Pancreas (tissue), 10 donors: ENCODE measurements at regions not wholly inside any gene's neighbourhood (a gene's known extent, or its start where the extent isn't known, plus 50 kb on each side); places are given as distances from the start of the nearest gene placed in this dataset.

Experiments used
- ATAC-seq, 4 donors: fragments of 200-7000 bp; cut with Tn5 transposase; one replicate each; pipeline versions ENCODE4 v1.8.0 to v1.9.1; 2020; ENCODE audit warnings: mild to moderate bottlenecking in 4 of 4, moderate library complexity in 4 of 4
- DNase-seq, 6 donors: peaks; one replicate each; pipeline ENCODE4 v3.0.0-alpha.2; 2020
- FAIRE-seq: peaks from 2 replicates; lab custom pipeline; 2012; peaks lifted over from hg19 to GRCh38; lab: Jason Lieb, UNC
- H3K27ac ChIP-seq, 4 donors: fragments of 200-600 bp; sonication (generic); 1 replicate in 3 of 4; 2 replicates in 1 of 4; pipeline versions ENCODE4 v1.5.0 to v1.8.0; 2020
- H3K27me3 ChIP-seq, 4 donors: fragments of 200-600 bp; one replicate each; pipeline ENCODE4 v1.8.0; 2021
- H3K36me3 ChIP-seq, 3 donors: fragments of 200-600 bp; sonication (generic) in 1 of 3; one replicate each; pipeline versions ENCODE4 v1.5.0 to v1.8.0; 2020 to 2021
- H3K4me1 ChIP-seq, 3 donors: fragments of 200-600 bp; one replicate each; pipeline ENCODE4 v1.8.0; 2021
- H3K4me3 ChIP-seq, 4 donors: fragments of 200-600 bp; sonication (generic) in 2 of 4; one replicate each; pipeline versions ENCODE4 v1.5.0 to v1.8.0; 2020 to 2021
- H3K9me3 ChIP-seq, 4 donors: fragments of 200-600 bp; one replicate each; pipeline ENCODE4 v1.8.0; 2021
- WGBS, 2 donors: extraction: QIAGEN DNeasy Blood & Tissue Kit; methylation state at CpG; one replicate each; pipeline ENCODE4 v1.1.7; 2013; 5-methylcytosine and 5-hydroxymethylcytosine counted together
- intact Hi-C, 3 donors: fragments of 100-400 bp; cut with DNase I; formaldehyde crosslinking; loops; one replicate each; pipeline versions ENCODE4 v1.11.1 to v1.14.2; 2022
- TF ChIP-seq, protein P1 (sequence below), 4 donors: fragments of 200-600 bp; sonication (generic) in 3 of 4; IDR thresholded peaks; one replicate each; pipeline versions ENCODE4 v1.5.0 to v1.8.0; 2021; ENCODE audit warnings: antibody characterized with exemption in 4 of 4
- donor health status: healthy with polysubstance abuse.
- donor health status: DM: no; HTN: no; CAD: no; lungs with moderate emphysema.
- donor health status: DM: no; HTN: no; CAD: no.
- donor health status: control.
- donor health status: control.
- donor health status: Bipolar disorder and iron deficiency.
- donor health status: DM: yes; HTN: yes; CAD: no.
- donor health status: DM: no; HTN: no; CAD: no.
- donor health status: DM: no; HTN: no; CAD: no.
- donor health status: DM: yes; HTN: yes; CAD: no.

GRCh38 chr2:19479666-19480065, 121.2 kb upstream of the OSR1 start:
- WGBS, 2 donors, result 90 to 97% methylated on average over 1 of the region's 1 CpG
- intact Hi-C loops, result no loop called here

GRCh38 chr2:19478409-19478808, 120.0 kb upstream of the OSR1 start:
- Histone ChIP-seq H3K27ac (no peak overlapping the region), H3K36me3 (no peaks in the 10 kb centered on the region), H3K4me1 (no peaks in the 10 kb centered on the region), H3K4me3 (no peak overlapping the region), H3K9me3 (no peaks in the 10 kb centered on the region), H3K27me3 (no peaks in the 10 kb centered on the region)
- no peak for ATAC-seq
- 73 to 78% methylated on average over 1 of the region's 1 CpG for WGBS, 2 donors
- TF ChIP-seq, protein P1, sequence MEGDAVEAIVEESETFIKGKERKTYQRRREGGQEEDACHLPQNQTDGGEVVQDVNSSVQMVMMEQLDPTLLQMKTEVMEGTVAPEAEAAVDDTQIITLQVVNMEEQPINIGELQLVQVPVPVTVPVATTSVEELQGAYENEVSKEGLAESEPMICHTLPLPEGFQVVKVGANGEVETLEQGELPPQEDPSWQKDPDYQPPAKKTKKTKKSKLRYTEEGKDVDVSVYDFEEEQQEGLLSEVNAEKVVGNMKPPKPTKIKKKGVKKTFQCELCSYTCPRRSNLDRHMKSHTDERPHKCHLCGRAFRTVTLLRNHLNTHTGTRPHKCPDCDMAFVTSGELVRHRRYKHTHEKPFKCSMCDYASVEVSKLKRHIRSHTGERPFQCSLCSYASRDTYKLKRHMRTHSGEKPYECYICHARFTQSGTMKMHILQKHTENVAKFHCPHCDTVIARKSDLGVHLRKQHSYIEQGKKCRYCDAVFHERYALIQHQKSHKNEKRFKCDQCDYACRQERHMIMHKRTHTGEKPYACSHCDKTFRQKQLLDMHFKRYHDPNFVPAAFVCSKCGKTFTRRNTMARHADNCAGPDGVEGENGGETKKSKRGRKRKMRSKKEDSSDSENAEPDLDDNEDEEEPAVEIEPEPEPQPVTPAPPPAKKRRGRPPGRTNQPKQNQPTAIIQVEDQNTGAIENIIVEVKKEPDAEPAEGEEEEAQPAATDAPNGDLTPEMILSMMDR (IDR thresholded peaks at IDR 0.05), result no peak
- DNase-seq, result no peak
- FAIRE-seq, result no peak
- intact Hi-C loops, result no loop called here

More at GRCh38 chr2:19479666-19480065, 121.2 kb upstream of the OSR1 start:
- ATAC-seq, result no peak
- DNase-seq, result no peak
- H3K27ac ChIP-seq, result no peak overlapping the region
- no peaks in the 10 kb centered on the region for H3K27me3 ChIP-seq
- FAIRE-seq, result no peak
- TF ChIP-seq, protein P1 (IDR thresholded peaks at IDR 0.05), result no peak
- no peaks in the 10 kb centered on the region for H3K9me3 ChIP-seq
- H3K4me1 ChIP-seq, result no peaks in the 10 kb centered on the region
- no peaks in the 10 kb centered on the region for H3K36me3 ChIP-seq
- no peak overlapping the region for H3K4me3 ChIP-seq

DNA sequence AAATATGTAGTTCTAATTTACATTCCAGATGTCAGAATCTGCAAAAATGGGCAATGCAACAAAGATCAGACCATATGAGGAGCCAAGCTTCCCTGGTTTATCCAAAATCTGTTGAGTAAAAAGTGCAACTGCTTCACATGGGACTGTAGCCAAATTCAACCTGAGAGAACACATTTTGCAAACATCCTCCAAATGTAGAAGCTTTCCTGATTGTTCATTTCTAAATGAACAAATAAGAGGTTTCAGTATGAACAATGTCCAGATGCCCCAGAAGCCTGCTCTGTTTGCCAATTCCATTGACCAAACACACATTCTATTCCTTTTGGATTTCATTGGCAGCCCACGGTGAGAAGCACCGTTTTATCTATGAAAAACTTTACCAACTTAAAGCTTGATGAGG, 117.9 kb upstream of the OSR1 start:
- Histone ChIP-seq H3K9me3 (no peaks in the 10 kb centered on the region), H3K36me3 (no peaks in the 10 kb centered on the region), H3K4me1 (no peaks in the 10 kb centered on the region), H3K4me3 (no peak overlapping the region), H3K27me3 (no peaks in the 10 kb centered on the region), H3K27ac (no peak overlapping the region)
- intact Hi-C loops, result no loop called here
- DNase-seq (no peak), ATAC-seq (no peak), FAIRE-seq (no peak)
- 31 to 43% methylated on average over 2 of the region's 2 CpGs for WGBS, 2 donors
- TF ChIP-seq, protein P1 (IDR thresholded peaks at IDR 0.05), result no peak

GRCh38 chr2:19474128-19474527, 115.7 kb upstream of the OSR1 start:
- Histone ChIP-seq H3K9me3 (no peaks in the 10 kb centered on the region), H3K4me3 (no peak overlapping the region), H3K36me3 (no peaks in the 10 kb centered on the region), H3K27me3 (no peaks in the 10 kb centered on the region), H3K27ac (no peak overlapping the region), H3K4me1 (no peaks in the 10 kb centered on the region)
- ATAC-seq (peak in 2 of 4 donors; percentile 30 to 32), FAIRE-seq (no peak), DNase-seq (no peak)
- WGBS, 2 donors, result 65 to 81% methylated on average over 8 of the region's 8 CpGs
- intact Hi-C loops, result no loop called here
- TF ChIP-seq, protein P1 (IDR thresholded peaks at IDR 0.05), result no peak

- WGBS, 2 donors, result 62 to 68% methylated on average over 6 of the region's 6 CpGs
- Histone ChIP-seq H3K4me1 (no peaks in the 10 kb centered on the region), H3K9me3 (no peaks in the 10 kb centered on the region), H3K27ac (no peak overlapping the region), H3K4me3 (no peak overlapping the region), H3K27me3 (no peaks in the 10 kb centered on the region), H3K36me3 (no peaks in the 10 kb centered on the region)
- FAIRE-seq (no peak), DNase-seq (no peak), ATAC-seq (no peak)
- intact Hi-C loops, result no loop called here
- TF ChIP-seq, protein P1 (IDR thresholded peaks at IDR 0.05), result no peak
These were observed 114.9 kb upstream of the OSR1 start for GRCh38 chr2:19473350-19473749.
